ENCODE measurements at regions not wholly inside any gene's neighbourhood (a gene's known extent, or its start where the extent isn't known, plus 50 kb on each side); places are given as distances from the start of the nearest gene placed in this dataset.
"Not testable (repeated sequence)": the region's sequence is repeated elsewhere in the genome, so short reads cannot be mapped to it uniquely, and the experiment has no call there.

GRCh38 chr2:180258041-180258537, 251.0 kb upstream of the CWC22 start:
- no peak for DNase-seq

GRCh38 chr2:180257247-180257646, 250.2 kb upstream of the CWC22 start:
- DNase-seq, result no peak

- DNase-seq, result no peak
Observed at GRCh38 chr2:180255981-180256380, 248.9 kb upstream of the CWC22 start.

- no peak for DNase-seq
Observed at GRCh38 chr2:180254872-180255271, 247.8 kb upstream of the CWC22 start.

- DNase-seq, result no peak
Observed at GRCh38 chr2:180247658-180248057, 240.6 kb upstream of the CWC22 start.

GRCh38 chr2:180246268-180246667, 239.2 kb upstream of the CWC22 start:
- no peak for DNase-seq

GRCh38 chr2:180240774-180241173, 233.7 kb upstream of the CWC22 start:
- DNase-seq, result no peak

- DNase-seq, result no peak
Observed at GRCh38 chr2:180238729-180239128, 231.6 kb upstream of the CWC22 start.

- DNase-seq, result not testable (repeated sequence)
Observed at GRCh38 chr2:180236061-180236460, 229.0 kb upstream of the CWC22 start.

GRCh38 chr2:180235506-180235905, 228.4 kb upstream of the CWC22 start:
- not testable (repeated sequence) for DNase-seq

- not testable (repeated sequence) for DNase-seq
Observed at GRCh38 chr2:180234991-180235390, 227.9 kb upstream of the CWC22 start.

GRCh38 chr2:180231015-180231414, 223.9 kb upstream of the CWC22 start:
- DNase-seq, result no peak

GRCh38 chr2:180227461-180227860, 220.4 kb upstream of the CWC22 start:
- DNase-seq, result no peak

GRCh38 chr2:180225118-180225517, 218.0 kb upstream of the CWC22 start:
- no peak for DNase-seq

- no peak for DNase-seq
Observed at GRCh38 chr2:180222644-180223043, 215.5 kb upstream of the CWC22 start.

GRCh38 chr2:180219491-180219890, 212.4 kb upstream of the CWC22 start:
- no peak for DNase-seq

- DNase-seq, result no peak
Observed at GRCh38 chr2:180208841-180209240, 201.7 kb upstream of the CWC22 start.

GRCh38 chr2:180205621-180206235, 198.6 kb upstream of the CWC22 start:
- no peak for DNase-seq

GRCh38 chr2:180203972-180204371, 196.9 kb upstream of the CWC22 start:
- DNase-seq, result no peak

GRCh38 chr2:180202467-180202951, 195.4 kb upstream of the CWC22 start:
- no peak for DNase-seq

GRCh38 chr2:180196419-180196977, 189.4 kb upstream of the CWC22 start:
- DNase-seq, result no peak

GRCh38 chr2:180195847-180196246, 188.8 kb upstream of the CWC22 start:
- no peak for DNase-seq

GRCh38 chr2:180191432-180192124, 184.5 kb upstream of the CWC22 start:
- no peak for DNase-seq

- DNase-seq, result no peak
Observed at GRCh38 chr2:180190851-180191250, 183.8 kb upstream of the CWC22 start.
